Eye (tissue), 1 donor: ENCODE measurements at regions not wholly inside any gene's neighbourhood (a gene's known extent, or its start where the extent isn't known, plus 50 kb on each side); places are given as distances from the start of the nearest gene placed in this dataset.
"Not testable (repeated sequence)": the region's sequence is repeated elsewhere in the genome, so short reads cannot be mapped to it uniquely, and the experiment has no call there.

Experiments used
- DNase-seq: peaks from one replicate; pipeline ENCODE4 v3.0.0-alpha.2; 2015

DNA sequence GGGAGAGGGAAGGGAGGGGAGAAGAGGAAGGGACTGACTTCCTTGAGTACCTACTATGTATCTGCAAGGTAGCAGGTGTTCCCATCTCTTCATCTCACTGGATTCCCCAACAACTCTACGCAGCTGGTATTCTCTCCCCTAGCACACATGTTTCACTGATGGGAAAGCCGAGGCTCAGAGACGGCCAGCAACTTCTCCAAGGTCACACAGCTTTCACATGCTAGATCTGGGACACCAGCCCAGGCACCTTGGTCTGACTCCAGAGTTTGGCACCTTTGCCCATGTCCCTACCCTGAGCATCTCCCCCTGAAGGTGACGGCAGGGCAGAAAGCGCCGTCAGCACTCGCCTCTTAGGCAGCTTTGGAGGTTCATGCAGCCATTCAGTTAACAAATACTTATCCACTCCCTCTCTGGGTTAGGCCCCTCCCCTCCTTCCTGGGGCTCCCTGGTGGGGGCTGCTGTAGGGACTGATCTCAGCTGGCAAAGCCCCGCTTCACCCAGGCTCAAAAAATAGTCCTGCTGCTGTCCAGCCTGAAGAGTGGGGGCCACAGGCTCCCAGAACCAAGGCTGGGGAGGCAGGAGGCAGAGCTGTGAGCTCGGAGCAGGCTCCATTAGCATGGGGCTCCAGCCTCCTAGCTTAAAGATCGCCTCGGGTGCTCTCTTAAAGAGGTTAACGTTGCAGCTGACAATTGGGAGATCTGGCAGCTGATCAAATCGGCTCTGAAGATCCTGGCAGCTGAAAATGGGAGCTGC, 79.4 kb downstream of the IGLL1 start:
- DNase-seq, result peak; percentile 58

DNA sequence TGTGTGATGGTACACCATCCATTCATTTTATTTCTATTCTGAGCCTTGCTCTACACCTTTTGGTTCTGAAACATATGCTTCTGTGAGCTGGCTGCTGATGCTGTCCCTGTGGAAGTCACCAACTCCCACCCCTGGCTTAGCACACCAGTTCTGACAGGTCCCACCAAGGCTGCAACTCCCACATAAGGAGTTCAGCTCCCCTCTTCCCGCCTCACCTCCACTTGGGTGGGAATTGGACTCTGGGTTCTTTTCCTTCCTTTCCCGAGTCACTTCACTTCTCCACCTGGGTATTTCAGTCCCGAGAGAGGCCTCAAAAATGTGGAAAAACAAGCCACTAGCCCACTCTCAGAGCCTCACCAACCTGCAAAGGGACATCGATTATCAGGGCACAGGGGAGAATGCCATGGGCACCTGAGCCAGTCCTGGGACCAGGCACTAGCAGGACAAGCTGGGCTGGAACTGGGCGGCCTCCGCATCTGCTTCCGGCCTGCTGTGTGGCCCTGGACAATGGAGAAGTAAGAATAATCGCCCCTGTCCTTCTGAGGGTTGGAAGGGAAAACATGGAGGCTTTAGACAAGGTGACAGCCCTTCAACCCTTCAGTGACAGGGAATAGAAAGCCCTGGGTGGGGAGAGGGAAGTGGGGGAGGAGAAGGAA, 80.1 kb downstream of the IGLL1 start:
- DNase-seq, result no peak

DNA sequence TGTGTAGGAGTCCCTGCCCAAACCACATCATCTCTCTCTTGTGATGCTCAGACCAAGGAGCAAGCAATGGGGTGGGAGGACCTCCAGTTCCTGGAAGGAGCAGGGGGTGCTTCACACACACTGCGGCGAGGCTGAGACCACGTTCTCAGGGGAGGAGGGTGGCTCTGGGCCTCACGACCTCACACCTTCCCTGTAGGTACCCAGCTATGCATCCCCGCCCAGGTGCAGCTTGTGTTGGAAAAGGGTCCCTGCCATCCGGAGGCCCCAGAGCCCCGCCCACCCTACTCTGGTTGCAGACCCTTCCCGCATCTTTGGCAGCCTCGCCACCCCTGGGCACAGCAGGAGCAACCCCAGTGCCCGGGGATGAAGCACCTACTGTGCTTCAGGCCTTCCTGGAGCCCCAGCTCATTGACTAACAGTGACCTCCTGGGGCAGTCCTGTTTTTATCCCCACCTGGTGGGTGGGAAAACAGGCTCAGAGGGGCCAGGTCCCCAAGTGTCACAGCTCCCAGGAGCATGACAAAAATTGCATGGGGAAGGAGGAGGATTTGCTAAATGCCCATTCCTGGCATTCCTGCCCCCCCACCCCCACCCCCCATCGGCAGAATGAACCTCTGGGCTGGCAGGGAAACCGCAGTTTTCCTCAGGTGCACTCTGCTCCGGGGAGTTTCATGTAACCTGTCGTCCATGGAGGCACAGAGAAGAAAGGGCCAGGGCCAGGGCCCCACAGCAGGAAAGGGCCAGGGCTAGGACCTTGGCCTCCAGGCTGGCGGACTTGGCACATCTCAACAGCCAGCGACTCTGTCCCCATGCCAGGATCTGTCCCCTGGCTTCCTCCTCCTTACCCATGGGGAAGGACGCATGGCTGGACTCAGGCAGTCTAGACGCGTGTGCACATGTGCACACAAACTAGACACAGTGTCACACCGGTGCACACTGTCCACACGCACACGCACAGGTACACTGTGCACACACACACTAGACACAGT, 81.0 kb downstream of the IGLL1 start:
- DNase-seq, result no peak

DNA sequence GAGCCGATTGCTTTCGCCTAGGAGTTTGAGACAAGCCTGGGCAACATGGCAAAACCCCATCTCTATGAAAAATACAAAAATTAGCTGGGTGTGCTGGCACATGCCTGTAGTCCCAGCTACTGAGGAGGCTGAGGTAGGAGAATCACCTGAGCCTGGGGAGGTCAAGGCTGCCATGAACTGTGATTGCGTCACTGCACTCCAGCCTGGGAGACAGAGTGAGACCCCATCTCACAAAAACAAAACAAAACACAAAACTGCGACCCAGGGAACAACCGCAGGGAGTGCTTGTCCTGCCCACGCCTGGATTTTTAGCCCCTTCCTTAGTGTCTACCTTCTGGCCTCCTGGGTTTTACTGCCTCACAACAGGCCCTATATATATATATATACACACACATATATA, 82.2 kb downstream of the IGLL1 start:
- DNase-seq, result not testable (repeated sequence)

DNA sequence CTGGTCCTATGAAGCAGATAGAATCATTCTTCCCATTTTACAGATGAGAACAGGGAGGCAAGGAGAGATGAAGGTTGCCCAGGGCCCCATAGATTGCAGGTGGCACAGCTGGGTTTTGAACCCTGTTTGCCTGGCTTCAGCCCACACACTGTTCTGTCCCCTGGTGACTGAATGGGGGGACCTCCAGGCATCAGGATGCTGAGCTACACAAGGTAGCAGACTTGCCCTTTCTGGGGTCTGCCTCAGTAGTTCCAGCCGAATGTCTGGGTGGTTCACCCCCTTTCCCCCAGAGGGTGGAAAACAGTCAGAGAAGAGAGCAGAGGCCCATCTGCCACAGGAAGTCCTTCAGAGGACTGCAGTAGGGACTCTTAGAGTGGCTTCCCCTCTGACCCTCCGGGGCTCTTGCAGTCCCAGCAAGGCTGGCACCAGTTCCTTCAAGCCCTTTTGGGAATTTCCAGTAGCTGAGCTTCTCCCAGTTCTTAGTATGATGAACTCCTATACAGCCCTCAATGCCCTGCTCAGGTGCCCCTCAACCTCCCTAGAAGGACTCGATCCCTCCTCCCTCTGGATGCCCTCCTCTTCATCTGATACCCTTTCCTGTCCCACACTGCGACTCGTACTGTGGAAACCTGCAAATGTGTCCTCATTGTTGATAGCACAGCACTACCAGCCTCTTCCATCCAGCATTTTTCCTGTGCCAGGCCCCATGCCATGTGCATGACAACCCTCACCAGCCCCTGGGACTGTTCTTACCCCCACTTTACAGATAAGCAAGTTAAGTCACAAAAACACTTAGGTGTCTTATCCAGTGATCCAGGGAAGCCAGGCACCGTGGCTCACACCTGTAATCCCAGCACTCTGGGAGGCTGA, 82.8 kb downstream of the IGLL1 start:
- DNase-seq, result no peak

DNA sequence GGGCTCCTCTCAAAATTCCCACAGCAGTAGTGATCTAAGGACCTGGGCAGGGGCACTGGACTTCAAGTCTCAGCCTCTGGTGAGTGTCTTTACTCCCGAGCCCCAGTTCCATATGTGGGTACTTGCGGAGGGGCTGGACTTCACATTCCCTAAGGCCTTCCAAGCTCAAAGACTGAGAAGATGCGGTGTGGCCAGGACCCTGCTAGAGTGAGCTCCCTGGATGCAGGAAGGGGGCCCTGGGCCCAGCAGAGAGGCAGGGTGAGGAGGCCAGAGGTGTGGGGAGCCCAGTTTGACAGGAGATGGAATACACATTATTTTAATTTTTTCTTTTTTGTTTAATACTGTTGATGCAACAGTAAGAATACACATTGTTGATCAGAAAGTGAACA, 83.7 kb downstream of the IGLL1 start:
- DNase-seq, result no peak

DNA sequence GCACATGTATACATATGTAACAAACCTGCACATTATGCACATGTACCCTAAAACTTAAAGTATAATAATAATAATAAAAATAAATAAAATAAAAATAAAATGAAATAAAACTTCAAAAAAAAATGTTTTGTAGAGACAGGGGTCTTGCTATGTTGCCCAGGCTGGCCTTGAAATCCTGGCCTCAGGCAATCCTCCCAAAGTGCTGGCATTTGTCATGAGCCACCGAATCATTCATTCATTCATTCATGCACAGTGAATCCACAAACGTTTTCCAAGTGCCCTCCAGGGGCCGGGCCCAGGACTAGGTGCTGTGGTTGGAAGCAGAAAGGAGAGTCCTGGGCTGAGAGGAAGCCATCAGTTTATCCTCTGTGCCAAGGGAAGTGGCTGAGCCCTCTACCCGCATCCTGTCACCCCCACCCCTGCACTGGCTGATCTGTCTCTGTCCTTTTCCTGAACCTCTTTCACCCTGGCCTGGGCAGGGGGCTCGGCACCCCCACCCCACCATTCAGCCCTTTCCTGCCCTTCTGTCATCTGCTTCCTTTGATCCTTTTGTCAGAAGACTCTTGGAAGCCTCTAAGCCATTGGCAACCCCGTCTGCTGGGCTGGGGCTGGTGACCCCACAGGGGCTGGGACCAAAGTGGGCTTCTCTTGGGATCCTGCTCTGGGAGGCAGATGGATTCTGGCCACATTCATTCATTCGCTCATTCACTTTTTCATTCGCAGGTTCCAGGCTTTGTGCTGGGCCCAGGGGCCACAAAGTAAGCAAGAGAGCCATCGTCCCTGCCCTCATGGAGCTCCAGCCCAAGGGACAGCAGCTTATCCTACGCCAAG, 84.3 kb downstream of the IGLL1 start:
- DNase-seq, result no peak

DNA sequence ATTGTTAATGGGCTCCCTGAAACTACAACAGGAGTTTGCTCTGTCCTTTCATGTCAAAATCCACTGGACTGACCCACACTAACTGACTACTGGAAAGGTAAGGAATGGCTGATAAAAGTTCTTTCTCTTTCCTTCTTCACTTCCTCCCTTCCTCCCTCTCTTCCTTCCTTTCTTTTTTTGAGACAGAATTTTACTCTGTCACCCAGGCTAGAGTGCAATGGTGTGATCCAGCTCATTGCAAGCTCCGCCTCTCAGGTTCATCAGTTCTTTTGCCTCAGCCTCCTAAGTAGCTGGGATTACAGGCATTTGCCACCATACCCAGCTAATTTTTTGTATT, 85.2 kb downstream of the IGLL1 start:
- no peak for DNase-seq

DNA sequence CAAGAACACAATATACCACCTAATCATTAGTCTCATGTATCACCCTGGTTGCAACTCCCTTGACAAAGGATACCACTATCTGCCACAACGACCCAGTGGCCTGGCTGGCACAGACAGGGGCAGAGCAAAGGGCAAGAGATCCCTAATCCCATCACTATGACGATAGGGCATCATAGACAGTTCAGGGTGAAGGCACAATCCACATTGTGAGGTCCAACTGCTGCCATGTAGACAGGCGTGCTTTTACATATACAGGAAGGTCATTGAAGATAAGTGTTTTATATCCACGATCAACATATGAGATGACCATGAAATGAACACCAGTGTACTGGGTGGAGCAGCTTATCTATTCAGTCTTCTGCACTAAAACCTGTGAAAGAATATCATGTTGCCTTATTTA, 94.6 kb downstream of the IGLL1 start:
- DNase-seq, result no peak

DNA sequence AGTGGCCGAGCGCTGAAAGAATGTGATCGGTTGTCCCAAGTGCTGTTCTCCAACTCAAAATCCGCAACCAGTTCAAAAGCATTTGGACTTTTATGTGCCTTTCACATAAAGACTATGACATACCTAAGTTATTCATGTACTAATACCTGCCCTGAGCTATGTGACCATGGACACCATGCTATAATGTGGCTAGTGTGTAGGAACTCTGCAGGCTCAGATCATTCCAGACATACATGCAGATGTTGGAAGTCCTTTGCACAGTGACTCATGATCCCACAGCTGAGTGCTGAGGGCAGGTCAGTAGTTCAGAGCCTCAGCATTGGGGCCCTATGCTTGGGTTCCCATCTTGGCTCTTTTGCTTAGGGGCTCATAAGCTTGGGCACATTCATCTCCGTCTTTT, 95.4 kb downstream of the IGLL1 start:
- DNase-seq, result no peak

DNA sequence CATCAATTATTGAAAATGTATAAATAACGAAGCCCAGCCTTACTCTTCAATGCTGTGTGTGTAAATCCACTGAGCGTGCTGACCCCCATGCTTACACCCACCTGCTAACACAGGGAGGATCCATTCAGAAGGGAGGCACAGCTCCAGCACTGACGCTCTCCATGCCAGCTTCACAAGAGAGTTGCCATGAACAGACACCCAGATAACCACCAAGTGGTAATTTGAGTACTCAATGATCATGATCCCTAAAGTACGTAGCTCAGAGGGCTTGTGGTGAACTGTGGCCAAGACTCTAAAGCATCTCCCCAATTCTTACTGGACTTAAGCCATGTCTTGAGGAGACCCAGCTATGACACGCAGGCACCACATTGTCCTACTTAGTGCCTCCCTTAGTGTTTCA, 98.7 kb downstream of the IGLL1 start:
- DNase-seq, result no peak

DNA sequence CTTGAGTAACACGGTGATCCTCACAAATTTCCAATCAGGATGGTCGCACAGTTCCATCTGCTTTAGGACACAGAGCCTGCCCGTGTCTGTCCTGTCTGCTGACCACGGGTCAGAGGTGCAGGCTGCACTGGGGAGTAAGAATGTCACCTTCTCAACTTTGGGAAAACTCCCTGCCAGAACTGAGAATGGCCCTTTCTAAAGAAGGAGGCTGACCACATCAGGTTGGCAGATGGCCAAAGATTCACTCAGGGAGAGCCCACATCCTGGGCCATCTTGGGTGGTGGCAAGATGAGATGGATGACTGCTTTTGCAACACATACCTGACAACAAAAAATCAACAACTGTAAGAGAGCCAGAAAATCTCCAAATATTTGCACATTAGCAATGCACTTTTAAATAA, 101.9 kb downstream of the IGLL1 start:
- DNase-seq, result no peak

DNA sequence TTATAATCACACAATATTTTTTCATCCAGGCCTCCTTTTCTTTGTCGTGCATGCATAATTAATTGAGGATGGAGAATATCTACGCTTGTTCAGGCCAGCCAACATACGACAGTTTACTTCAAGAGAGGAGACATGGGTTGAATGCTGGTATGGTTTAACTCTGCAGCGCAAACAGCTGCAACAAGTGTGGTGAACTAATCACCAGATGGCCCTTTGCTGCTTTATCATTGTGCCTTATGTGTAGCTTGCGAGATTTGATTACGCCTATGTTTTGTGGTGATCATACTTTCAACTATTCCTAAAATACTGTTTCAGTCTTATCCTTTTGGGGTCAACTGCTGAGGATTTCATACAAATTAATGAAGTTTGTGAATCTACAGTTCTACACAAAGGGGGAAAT, 105.6 kb downstream of the IGLL1 start:
- DNase-seq, result not testable (repeated sequence)

DNA sequence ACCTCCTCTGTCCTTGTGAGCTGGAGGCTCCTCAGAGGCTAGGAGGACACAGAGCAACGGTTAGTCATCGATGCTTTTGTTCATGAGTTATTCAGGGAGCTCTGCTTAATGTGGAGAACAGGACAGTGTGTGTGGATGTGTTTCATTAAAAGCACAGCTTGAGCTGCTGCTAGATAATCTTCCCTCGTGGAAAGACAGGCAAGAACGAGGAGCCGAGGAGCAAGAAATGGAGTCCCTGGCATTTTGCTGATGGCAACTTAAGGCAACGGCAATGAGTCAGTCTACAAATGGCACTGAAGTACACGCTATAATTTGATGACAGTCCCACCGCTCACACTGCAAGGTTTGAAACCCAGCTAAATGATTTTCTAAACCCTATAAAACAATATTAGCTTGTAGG, 106.2 kb downstream of the IGLL1 start:
- no peak for DNase-seq

DNA sequence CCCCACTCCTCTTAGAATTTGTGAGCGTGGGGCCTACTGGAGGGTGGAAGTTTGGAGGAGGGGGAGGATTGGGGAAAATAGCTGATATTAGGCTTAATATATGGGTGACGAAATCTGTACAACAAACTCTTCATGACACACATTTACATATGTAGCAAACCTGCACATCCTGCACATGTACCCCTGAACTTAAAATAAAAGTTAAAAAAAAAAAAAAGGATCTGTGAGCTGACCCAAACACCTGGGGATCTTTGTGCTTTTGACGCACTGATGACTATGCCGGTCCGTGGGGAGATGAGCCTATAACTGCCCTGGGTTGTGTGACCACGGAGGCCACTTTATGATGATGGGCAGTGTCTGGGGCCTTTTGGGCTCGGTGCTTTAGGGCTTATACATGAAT, 107.7 kb downstream of the IGLL1 start:
- DNase-seq, result not testable (repeated sequence)

DNA sequence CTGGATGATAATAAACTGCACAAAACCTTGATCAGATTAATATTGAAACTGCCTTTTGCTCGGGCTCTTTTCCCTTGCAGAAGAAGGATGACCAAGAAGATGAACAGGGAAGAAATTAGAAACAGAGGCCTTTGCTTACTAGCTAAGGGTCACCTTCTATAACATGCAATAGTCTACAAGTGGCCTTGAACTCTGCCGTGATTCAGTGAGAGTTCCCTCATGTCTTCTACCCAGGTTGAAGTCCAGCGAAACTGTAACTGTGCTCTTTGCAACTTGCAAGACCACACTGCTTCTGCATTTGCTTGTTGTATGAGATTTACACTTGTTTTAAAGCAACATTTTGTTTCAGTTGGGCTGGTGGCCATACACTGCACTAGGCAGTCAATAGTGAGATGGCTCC, 108.4 kb downstream of the IGLL1 start:
- DNase-seq, result no peak

DNA sequence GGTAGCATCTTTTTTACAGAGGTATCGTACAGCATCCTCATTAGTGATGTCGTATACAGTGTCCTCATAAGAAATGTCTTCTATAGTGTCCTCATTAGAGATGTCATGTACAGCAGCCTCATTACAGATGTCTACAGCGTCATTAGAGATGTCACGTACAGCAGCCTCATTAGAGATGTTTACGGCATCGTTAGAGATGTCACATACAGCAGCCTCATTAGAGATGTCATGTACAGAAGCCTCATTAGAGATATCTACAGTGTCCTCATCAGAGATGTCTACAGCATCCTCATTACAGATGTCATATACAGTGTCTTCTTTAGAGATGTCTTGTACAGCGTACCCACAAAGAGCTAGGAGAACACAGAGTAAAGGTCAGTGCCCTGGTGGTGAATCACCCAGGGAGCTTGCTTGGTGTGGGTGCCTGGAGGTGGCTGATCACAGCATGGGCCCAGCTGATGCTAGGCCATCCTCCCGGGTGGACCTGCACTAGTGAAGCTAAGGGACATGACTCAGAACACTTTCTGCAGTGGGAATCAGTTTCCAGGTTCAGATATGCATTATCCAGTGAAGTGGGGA, 109.2 kb downstream of the IGLL1 start:
- peak; percentile 79 for DNase-seq

DNA sequence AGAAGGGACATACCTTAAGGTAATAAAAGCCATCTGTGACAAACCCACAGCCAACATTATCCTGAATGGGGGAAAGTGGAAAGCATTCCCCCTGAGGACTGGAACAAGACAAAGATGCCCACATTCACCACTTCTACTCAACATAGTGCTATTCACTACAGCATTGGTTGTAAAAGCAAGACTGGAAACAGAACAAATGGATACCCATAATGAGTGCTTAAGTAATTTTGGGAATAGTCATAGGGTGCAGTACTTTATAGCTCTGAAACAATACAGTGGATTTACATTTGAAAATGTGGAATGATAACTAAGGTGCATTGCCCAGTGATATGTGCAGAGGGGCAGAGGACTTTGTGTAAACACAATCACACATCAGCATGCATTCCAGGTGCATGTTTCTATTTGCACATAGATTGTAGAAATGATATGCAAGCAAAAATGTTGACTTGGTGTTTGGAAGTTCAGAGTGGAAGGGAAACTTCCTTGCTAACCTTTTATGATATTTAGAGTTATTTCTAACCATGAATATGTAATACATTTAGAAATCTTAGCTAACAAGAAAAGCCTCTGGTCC, 112.3 kb downstream of the IGLL1 start:
- no peak for DNase-seq

DNA sequence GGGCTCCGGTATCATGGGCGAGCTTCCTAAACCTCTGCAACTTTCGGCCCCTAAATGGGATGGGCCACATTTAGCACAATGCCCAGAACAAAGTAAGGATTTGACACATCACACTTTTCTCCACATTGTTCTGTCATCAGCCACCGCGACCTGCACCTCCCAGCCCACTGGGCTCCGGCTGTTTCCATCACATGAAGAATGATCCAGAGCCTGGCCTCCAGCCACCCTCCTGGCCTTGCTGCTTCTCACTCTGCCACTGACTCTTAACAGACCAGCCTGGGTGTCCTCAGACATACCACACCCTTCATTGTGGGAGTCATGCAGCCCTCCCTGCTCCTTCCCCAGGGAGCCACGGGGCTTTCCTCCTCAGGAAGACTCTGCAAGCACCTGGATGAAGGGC, 113.7 kb downstream of the IGLL1 start:
- no peak for DNase-seq

DNA sequence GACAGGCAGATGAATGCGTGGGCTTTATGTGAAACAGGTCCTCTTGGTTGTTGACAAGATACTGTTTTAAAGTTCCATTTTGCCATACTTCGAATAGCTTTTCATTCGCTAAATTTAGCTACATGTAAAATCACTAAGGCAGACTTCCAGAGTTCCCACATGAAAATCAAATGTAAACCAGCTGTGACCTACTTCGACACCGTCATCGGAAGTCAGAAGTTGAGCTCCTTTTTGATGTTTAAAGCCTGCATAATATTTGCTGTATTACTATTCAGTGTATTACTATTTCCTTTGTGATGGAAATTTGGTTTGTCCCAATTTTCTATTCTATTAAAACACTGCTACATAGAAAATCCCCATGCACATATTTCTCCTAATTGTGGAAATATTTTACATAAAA, 115.3 kb downstream of the IGLL1 start:
- DNase-seq, result peak; percentile 45

DNA sequence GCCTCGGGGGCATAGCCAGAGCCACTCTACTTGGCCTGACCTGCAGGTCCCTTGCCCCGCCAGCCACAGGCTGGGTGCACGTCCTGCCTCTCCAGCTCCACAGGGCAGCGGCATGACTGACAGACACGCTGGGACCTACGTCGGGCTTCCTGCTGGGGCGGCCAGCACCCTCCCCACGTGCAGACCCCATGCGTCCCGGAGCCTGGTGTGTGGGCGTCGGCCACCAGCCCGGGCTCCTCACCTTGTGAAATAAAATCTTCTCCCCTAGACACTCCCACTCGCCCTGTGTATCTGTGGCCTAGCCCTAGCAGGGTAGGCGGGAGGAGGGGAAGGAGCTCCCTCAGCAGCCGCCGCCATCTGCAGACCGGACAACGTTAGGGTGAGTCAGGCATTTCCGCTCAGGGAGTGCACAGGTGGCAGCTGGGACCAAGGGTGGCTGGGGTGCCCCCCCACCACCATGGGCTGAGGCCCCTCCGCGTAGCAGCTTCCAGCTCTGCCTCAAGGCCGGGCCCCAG, 119.5 kb downstream of the IGLL1 start:
- not testable (repeated sequence) for DNase-seq
